WTC11 (cell line): ENCODE measurements at regions not wholly inside any gene's neighbourhood (a gene's known extent, or its start where the extent isn't known, plus 50 kb on each side); places are given as distances from the start of the nearest gene placed in this dataset.

Experiments used
- MAX ChIP-seq: sonication (generic); formaldehyde crosslinking; IDR thresholded peaks from 2 replicates; pipeline ENCODE4 v1.8.0; 2022; ENCODE audit warnings: mild to moderate bottlenecking, missing genetic modification reagents
- RELA ChIP-seq: sonication (generic); formaldehyde crosslinking; IDR thresholded peaks from 2 replicates; pipeline ENCODE4 v1.8.1; 2022; ENCODE audit warnings: missing genetic modification reagents, mild to moderate bottlenecking, borderline replicate concordance
- ZBTB43 ChIP-seq: sonication (generic); formaldehyde crosslinking; IDR thresholded peaks from 2 replicates; pipeline ENCODE4 v1.8.1; 2023; ENCODE audit warnings: mild to moderate bottlenecking, missing genetic modification reagents
- TF ChIP-seq, protein P1 (sequence below): fragments of 200-600 bp; IDR thresholded peaks from 2 replicates; pipeline ENCODE4 v1.8.0; 2022; ENCODE audit warnings: antibody characterized with exemption

GRCh38 chr18:35918564-35918963, 53.9 kb upstream of the RMP24 start:
- TF ChIP-seq MAX: no peak
- TF ChIP-seq ZBTB43: no peak
- TF ChIP-seq, protein P1, sequence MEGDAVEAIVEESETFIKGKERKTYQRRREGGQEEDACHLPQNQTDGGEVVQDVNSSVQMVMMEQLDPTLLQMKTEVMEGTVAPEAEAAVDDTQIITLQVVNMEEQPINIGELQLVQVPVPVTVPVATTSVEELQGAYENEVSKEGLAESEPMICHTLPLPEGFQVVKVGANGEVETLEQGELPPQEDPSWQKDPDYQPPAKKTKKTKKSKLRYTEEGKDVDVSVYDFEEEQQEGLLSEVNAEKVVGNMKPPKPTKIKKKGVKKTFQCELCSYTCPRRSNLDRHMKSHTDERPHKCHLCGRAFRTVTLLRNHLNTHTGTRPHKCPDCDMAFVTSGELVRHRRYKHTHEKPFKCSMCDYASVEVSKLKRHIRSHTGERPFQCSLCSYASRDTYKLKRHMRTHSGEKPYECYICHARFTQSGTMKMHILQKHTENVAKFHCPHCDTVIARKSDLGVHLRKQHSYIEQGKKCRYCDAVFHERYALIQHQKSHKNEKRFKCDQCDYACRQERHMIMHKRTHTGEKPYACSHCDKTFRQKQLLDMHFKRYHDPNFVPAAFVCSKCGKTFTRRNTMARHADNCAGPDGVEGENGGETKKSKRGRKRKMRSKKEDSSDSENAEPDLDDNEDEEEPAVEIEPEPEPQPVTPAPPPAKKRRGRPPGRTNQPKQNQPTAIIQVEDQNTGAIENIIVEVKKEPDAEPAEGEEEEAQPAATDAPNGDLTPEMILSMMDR: no peak
- TF ChIP-seq RELA: no peak
